ENCODE measurements at regions not wholly inside any gene's neighbourhood (a gene's known extent, or its start where the extent isn't known, plus 50 kb on each side); places are given as distances from the start of the nearest gene placed in this dataset.

- TF ChIP-seq EZH2 (IDR thresholded peaks at IDR 0.05) (no peak), POLR2AphosphoS5 (IDR thresholded peaks at IDR 0.05; ENCODE audit: borderline replicate concordance, low read depth, low read length) (no peak), FOXP2 (optimal IDR thresholded peaks at IDR 0.05; ENCODE audit: control extremely low read depth, extremely low read length, insufficient read depth) (no peak)
Observed at GRCh38 chr5:25444697-25445096, 799.9 kb upstream of the CDH10 start.

Data from SK-N-MC (cell line).